ENCODE measurements at regions not wholly inside any gene's neighbourhood (a gene's known extent, or its start where the extent isn't known, plus 50 kb on each side); places are given as distances from the start of the nearest gene placed in this dataset.

DNA sequence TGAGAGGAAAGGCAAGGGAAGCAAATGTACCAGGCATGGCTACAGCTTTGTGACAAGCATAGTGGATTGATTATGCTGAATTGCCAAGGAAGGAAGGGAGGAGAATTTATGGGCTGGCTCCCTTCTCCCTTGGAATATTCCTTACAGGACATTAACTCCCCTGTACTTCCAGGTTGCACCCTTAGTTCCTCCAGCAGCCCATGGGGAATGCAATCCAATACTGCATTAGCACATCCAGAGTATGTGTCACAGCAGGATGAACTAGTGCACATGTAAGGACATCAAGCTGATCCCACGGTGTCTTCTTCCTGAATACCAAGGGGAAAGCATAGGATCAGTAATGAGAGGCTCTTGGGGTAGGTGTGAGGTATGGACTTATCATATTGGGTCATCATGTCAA is 390.7 kb upstream of the POU3F2 start:
- CTCF ChIA-PET = no interaction called here
- TF ChIP-seq, protein P1, sequence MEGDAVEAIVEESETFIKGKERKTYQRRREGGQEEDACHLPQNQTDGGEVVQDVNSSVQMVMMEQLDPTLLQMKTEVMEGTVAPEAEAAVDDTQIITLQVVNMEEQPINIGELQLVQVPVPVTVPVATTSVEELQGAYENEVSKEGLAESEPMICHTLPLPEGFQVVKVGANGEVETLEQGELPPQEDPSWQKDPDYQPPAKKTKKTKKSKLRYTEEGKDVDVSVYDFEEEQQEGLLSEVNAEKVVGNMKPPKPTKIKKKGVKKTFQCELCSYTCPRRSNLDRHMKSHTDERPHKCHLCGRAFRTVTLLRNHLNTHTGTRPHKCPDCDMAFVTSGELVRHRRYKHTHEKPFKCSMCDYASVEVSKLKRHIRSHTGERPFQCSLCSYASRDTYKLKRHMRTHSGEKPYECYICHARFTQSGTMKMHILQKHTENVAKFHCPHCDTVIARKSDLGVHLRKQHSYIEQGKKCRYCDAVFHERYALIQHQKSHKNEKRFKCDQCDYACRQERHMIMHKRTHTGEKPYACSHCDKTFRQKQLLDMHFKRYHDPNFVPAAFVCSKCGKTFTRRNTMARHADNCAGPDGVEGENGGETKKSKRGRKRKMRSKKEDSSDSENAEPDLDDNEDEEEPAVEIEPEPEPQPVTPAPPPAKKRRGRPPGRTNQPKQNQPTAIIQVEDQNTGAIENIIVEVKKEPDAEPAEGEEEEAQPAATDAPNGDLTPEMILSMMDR (IDR thresholded peaks at IDR 0.05; ENCODE audit: insufficient read depth, low read length, missing control alignments) = no peak
- DNase-seq (ENCODE audit: low read depth, low spot score) = no peak
- POLR2A ChIA-PET = no interaction called here
- no peak overlapping the region for H3K4me3 ChIP-seq (ENCODE audit: low read depth, low read length)

DNA sequence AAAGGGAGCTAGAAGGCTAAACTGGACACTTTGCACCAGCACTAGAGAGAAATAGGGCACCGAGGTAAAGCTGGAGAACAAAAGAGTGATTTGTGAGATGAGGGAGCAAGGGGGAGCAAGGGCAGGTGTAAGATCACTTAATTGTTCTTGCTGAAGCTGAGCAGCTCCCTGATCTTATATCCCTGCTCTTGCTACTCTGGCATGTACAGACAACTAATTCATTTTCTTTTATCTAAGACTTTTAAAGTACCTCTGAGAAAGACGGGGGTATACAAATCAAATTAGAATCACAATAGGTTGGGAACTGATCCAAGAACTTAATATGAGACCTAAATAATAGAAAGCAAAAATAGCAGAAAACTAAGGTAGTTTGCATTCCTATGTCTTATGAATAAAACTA is 381.7 kb upstream of the POU3F2 start:
- TF ChIP-seq, protein P1 (IDR thresholded peaks at IDR 0.05; ENCODE audit: insufficient read depth, low read length, missing control alignments) = no peak
- ChIA-PET POLR2A (no interaction called here), CTCF (no interaction called here)
- H3K4me3 ChIP-seq (ENCODE audit: low read depth, low read length) = no peak overlapping the region
- DNase-seq (ENCODE audit: low read depth, low spot score) = no peak

DNA sequence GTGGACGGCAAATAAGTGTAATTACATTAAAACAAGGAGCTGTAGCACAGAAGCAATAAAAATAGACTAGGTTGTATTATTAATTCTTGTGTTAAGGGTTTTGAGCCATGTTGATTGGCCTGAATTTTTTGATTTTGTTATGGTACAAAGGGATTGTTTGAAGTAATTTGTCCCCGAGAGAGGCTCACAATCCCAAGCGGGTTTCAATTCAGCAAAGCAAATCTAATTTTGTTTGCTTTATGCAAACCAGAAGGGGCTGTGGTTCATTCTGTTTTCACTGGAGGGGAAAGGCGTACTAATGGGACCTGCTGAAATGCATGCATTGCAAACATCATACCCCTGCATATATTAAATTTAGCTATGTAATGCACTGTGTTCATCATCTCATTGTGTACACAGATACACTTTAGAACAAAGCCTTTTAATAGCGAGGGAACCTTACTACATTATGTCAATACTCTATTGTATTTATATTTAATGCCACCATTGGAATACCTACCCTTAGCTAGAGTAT is 379.5 kb upstream of the POU3F2 start:
- ChIA-PET POLR2A (no interaction called here), CTCF (no interaction called here)
- H3K4me3 ChIP-seq (ENCODE audit: low read depth, low read length) = no peak overlapping the region
- no peak for DNase-seq (ENCODE audit: low read depth, low spot score)
- TF ChIP-seq, protein P1 (IDR thresholded peaks at IDR 0.05; ENCODE audit: insufficient read depth, low read length, missing control alignments) = no peak

DNA sequence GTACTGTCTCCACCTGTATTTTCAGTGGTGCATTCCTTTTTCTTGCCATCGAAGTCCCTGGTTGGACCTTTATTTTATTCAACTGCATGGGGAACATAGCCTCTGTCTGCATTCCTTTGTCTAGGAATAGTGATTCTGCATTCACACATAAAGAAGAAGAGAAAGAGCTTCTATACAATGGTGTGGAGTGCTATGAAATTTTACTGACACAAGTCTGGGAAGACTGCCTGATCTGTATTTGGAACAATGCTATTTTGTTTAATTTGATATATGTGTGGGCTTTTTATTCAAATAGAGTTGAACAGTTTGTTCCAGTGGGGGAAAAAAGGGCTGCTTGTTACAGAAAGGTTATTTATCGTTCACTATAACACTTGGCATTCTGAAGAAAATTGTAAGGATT is 375.7 kb upstream of the POU3F2 start:
- CTCF ChIA-PET = no interaction called here
- TF ChIP-seq, protein P1 (IDR thresholded peaks at IDR 0.05; ENCODE audit: insufficient read depth, low read length, missing control alignments) = no peak
- POLR2A ChIA-PET = no interaction called here
- H3K4me3 ChIP-seq (ENCODE audit: low read depth, low read length) = no peak overlapping the region
- no peak for DNase-seq (ENCODE audit: low read depth, low spot score)

DNA sequence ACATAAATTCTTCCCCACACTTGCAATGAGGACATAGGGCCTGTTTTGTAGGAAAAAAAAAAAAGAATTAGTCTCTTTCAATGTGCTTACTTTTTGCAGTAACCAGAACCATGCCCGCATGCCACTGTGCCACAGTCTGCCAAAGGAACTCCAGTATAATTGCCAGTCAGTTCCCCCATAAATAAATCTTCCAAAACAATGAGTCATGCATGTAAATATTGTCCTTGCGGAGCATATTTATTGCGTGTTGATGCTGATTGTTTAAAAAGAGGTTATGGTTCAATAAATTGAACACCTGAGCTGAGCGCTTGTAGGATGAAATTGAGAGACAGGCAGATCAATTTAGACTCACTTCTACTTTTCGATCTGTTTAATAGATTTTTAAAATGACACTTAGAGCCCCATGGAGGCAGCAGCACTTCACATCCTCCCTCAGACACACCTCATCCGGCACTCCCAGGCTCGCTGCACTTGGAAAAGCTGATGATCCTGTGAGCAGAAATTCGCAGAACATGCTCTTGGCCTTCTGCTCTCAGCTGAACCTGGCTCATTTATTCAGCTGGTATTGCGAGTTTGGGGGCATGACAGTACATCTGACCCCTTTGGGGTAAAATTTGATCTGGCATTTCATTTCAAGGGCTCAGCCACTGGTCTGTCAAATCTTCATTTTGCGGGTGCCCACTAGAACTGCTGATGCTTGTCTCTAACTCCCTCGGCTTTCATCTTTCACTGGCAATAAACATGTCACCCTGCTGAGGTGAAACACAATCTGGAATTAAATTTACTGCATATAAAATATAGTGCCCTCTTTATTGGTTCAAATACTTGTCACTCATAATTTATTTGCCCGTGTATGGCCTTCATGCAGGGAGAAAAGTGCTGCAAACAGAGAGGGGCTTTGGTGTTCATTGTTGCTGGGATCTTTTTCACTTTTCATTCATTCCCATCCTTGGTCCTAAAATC is 371.1 kb upstream of the POU3F2 start:
- no peak overlapping the region for H3K4me3 ChIP-seq (ENCODE audit: low read depth, low read length)
- CTCF ChIA-PET = no interaction called here

DNA sequence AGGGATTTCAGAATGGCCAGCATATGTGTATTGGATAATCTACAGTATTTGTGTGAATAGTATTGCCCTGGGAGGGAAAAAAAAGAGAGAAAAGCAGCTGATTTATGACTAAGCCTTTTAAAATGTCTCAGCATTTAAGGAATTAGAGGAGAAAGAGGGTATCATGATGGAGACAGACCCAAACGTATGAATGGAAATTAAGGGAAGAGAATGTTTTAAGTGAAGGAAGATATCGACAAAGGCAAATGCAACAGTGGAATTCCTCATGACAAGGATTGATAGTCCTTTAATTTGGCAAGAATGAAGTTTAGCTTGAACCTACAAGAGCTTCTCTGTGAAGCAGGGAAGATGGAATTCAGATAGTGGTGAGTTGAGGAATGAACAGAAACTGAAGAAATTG is 367.3 kb upstream of the POU3F2 start:
- TF ChIP-seq, protein P1 (IDR thresholded peaks at IDR 0.05; ENCODE audit: insufficient read depth, low read length, missing control alignments) = no peak
- H3K4me3 ChIP-seq (ENCODE audit: low read depth, low read length) = no peak overlapping the region
- CTCF ChIA-PET = no interaction called here
- DNase-seq (ENCODE audit: low read depth, low spot score) = no peak
- POLR2A ChIA-PET = no interaction called here

More for the DNA sequence above, 371.1 kb upstream of the POU3F2 start:
- POLR2A ChIA-PET = no interaction called here
- no peak for DNase-seq (ENCODE audit: low read depth, low spot score)
- TF ChIP-seq, protein P1 (IDR thresholded peaks at IDR 0.05; ENCODE audit: insufficient read depth, low read length, missing control alignments) = no peak
